ENCODE measurements at regions not wholly inside any gene's neighbourhood (a gene's known extent, or its start where the extent isn't known, plus 50 kb on each side); places are given as distances from the start of the nearest gene placed in this dataset.

- H3K4me3 ChIP-seq (ENCODE audit: low read length) = no peak overlapping the region
- intact Hi-C loops (cut with DNase I) = loop anchor here in 3 of 4 donors (10.0 kb wide), 3 partner anchors 221 to 619 kb away; no protein-coding TSS in a partner anchor
- DNase-seq (no peak), ATAC-seq (no peak)
- WGBS = 94% methylated on average over 6 of the region's 6 CpGs
- peaks cover 3% of the 10 kb centered on the region for H3K4me1 ChIP-seq (ENCODE audit: control insufficient read depth, insufficient read depth, low read length)
- H3K27me3 ChIP-seq (ENCODE audit: control insufficient read depth, insufficient read depth) = no peaks in the 10 kb centered on the region
- no peak overlapping the region for H3K27ac ChIP-seq (ENCODE audit: low read length)
- H3K9me3 ChIP-seq (ENCODE audit: control insufficient read depth, low read length) = no peaks in the 10 kb centered on the region
Measured at GRCh38 chr2:18745431-18746272, 156.3 kb upstream of the NT5C1B start.

GRCh38 chr2:18741895-18742732 lies 152.7 kb upstream of the NT5C1B start:
- Histone ChIP-seq H3K27ac (ENCODE audit: low read length) (no peak overlapping the region), H3K4me3 (ENCODE audit: low read length) (no peak overlapping the region), H3K9me3 (ENCODE audit: control insufficient read depth, low read length) (no peaks in the 10 kb centered on the region), H3K27me3 (ENCODE audit: control insufficient read depth, insufficient read depth) (no peaks in the 10 kb centered on the region), H3K4me1 (ENCODE audit: control insufficient read depth, insufficient read depth, low read length) (peaks cover 3% of the 10 kb centered on the region)
- ATAC-seq = peak; percentile 77 to 81
- intact Hi-C loops (cut with DNase I) = loop anchor here (2.0 to 10.0 kb wide), 5 partner anchors 217 to 623 kb away; no protein-coding TSS in a partner anchor
- DNase-seq = peak; percentile 46 to 77 (median 73)
- 53% methylated on average over 12 of the region's 12 CpGs for WGBS

- no peaks in the 10 kb centered on the region for H3K9me3 ChIP-seq (ENCODE audit: control insufficient read depth, low read length)
- ATAC-seq (no peak), DNase-seq (no peak)
- H3K27me3 ChIP-seq (ENCODE audit: control insufficient read depth, insufficient read depth) = no peaks in the 10 kb centered on the region
- no peak overlapping the region for H3K27ac ChIP-seq (ENCODE audit: low read length)
- intact Hi-C loops (cut with DNase I) = loop anchor here (5.0 to 10.0 kb wide), 4 partner anchors 216 to 624 kb away; no protein-coding TSS in a partner anchor
- peaks cover 3% of the 10 kb centered on the region for H3K4me1 ChIP-seq (ENCODE audit: control insufficient read depth, insufficient read depth, low read length)
- no peak overlapping the region for H3K4me3 ChIP-seq (ENCODE audit: low read length)
Measured at GRCh38 chr2:18741191-18741590, 151.8 kb upstream of the NT5C1B start.

GRCh38 chr2:18740474-18740881 lies 151.1 kb upstream of the NT5C1B start:
- Histone ChIP-seq H3K4me3 (ENCODE audit: low read length) (no peak overlapping the region), H3K9me3 (ENCODE audit: control insufficient read depth, low read length) (no peaks in the 10 kb centered on the region), H3K4me1 (ENCODE audit: control insufficient read depth, insufficient read depth, low read length) (peaks cover 3% of the 10 kb centered on the region), H3K27ac (ENCODE audit: low read length) (peak overlapping the region; percentile 17), H3K27me3 (ENCODE audit: control insufficient read depth, insufficient read depth) (no peaks in the 10 kb centered on the region)
- DNase-seq = peak; percentile 72 to 85 (median 75)
- peak; percentile 76 to 81 for ATAC-seq
- 57% methylated on average over 7 of the region's 7 CpGs for WGBS
- intact Hi-C loops (cut with DNase I) = loop anchor here (5.0 to 10.0 kb wide), 4 partner anchors 216 to 624 kb away; no protein-coding TSS in a partner anchor

GRCh38 chr2:18731666-18732065 lies 142.3 kb upstream of the NT5C1B start:
- no peaks in the 10 kb centered on the region for H3K4me1 ChIP-seq (ENCODE audit: control insufficient read depth, insufficient read depth, low read length)
- intact Hi-C loops (cut with DNase I) = no loop called here
- ATAC-seq (no peak), DNase-seq (no peak)
- no peaks in the 10 kb centered on the region for H3K9me3 ChIP-seq (ENCODE audit: control insufficient read depth, low read length)
- 95% methylated on average over 2 of the region's 2 CpGs for WGBS
- H3K4me3 ChIP-seq (ENCODE audit: low read length) = no peak overlapping the region
- H3K27ac ChIP-seq (ENCODE audit: low read length) = no peak overlapping the region
- H3K27me3 ChIP-seq (ENCODE audit: control insufficient read depth, insufficient read depth) = no peaks in the 10 kb centered on the region

- ATAC-seq = no peak
- Histone ChIP-seq H3K27me3 (ENCODE audit: control insufficient read depth, insufficient read depth) (no peaks in the 10 kb centered on the region), H3K4me3 (ENCODE audit: low read length) (no peak overlapping the region), H3K9me3 (ENCODE audit: control insufficient read depth, low read length) (no peaks in the 10 kb centered on the region), H3K4me1 (ENCODE audit: control insufficient read depth, insufficient read depth, low read length) (peaks cover 3% of the 10 kb centered on the region), H3K27ac (ENCODE audit: low read length) (no peak overlapping the region)
- intact Hi-C loops (cut with DNase I) = no loop called here
- no peak for DNase-seq
- 86% methylated on average over 5 of the region's 5 CpGs for WGBS
Measured at GRCh38 chr2:18724371-18725145, 135.2 kb upstream of the NT5C1B start.

- intact Hi-C loops (cut with DNase I) = no loop called here
- WGBS = 92% methylated on average over 4 of the region's 4 CpGs
- ATAC-seq (no peak), DNase-seq (no peak)
- Histone ChIP-seq H3K27ac (ENCODE audit: low read length) (no peak overlapping the region), H3K4me3 (ENCODE audit: low read length) (no peak overlapping the region), H3K4me1 (ENCODE audit: control insufficient read depth, insufficient read depth, low read length) (peaks cover 3% of the 10 kb centered on the region), H3K9me3 (ENCODE audit: control insufficient read depth, low read length) (no peaks in the 10 kb centered on the region), H3K27me3 (ENCODE audit: control insufficient read depth, insufficient read depth) (no peaks in the 10 kb centered on the region)
Measured at GRCh38 chr2:18723219-18723618, 133.8 kb upstream of the NT5C1B start.

GRCh38 chr2:18722101-18722500 lies 132.7 kb upstream of the NT5C1B start:
- WGBS = 88% methylated on average over 2 of the region's 2 CpGs
- H3K27ac ChIP-seq (ENCODE audit: low read length) = no peak overlapping the region

GRCh38 chr2:18721038-18721922 lies 131.9 kb upstream of the NT5C1B start:
- intact Hi-C loops (cut with DNase I) = no loop called here
- ATAC-seq (peak; percentile 78 to 94), DNase-seq (peak in 2 of 3 donors; percentile 44 to 80)
- Histone ChIP-seq H3K9me3 (ENCODE audit: control insufficient read depth, low read length) (no peaks in the 10 kb centered on the region), H3K4me1 (ENCODE audit: control insufficient read depth, insufficient read depth, low read length) (peaks cover 3% of the 10 kb centered on the region), H3K27ac (ENCODE audit: low read length) (no peak overlapping the region), H3K4me3 (ENCODE audit: low read length) (no peak overlapping the region), H3K27me3 (ENCODE audit: control insufficient read depth, insufficient read depth) (no peaks in the 10 kb centered on the region)
- 42% methylated on average over 10 of the region's 10 CpGs for WGBS

More at GRCh38 chr2:18722101-18722500, 132.7 kb upstream of the NT5C1B start:
- Histone ChIP-seq H3K9me3 (ENCODE audit: control insufficient read depth, low read length) (no peaks in the 10 kb centered on the region), H3K4me3 (ENCODE audit: low read length) (no peak overlapping the region), H3K4me1 (ENCODE audit: control insufficient read depth, insufficient read depth, low read length) (peaks cover 3% of the 10 kb centered on the region), H3K27me3 (ENCODE audit: control insufficient read depth, insufficient read depth) (no peaks in the 10 kb centered on the region)
- DNase-seq (no peak), ATAC-seq (no peak)
- intact Hi-C loops (cut with DNase I) = no loop called here

Data from right cardiac atrium (tissue), 5 donors.